ENCODE measurements at regions not wholly inside any gene's neighbourhood (a gene's known extent, or its start where the extent isn't known, plus 50 kb on each side); places are given as distances from the start of the nearest gene placed in this dataset.

DNA sequence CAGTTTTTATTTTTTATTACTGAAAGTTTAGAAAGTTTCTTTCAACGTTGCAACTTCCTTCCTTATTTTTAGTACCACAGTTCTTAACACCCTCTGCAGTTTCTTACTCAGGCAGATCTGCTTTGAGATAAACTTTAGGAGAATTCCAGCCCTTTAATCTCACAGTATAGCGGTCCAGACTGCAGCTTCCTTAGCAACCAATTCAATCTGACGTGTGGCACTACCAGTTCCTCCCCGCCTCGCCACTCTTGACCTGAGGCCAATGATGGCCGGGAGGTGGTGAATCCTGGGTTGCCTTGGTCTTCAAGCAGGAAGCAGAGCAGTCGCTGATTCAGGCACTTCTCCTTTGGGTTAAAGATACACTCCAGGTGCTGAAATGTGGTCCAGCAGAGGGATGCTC, 334.3 kb upstream of the TRPC7 start:
- no peaks in the 10 kb centered on the region for H3K9me3 ChIP-seq (ENCODE audit: control insufficient read depth, insufficient read depth, low read length)
- Mint-ChIP-seq H3K9me3 (peaks cover 7 to 8% of the 10 kb centered on the region in 2 donors), H3K27ac (no peak overlapping the region), H3K4me1 (no peaks in the 10 kb centered on the region), H3K27me3 (ENCODE audit: low read depth in 2 of 2) (no peaks in the 10 kb centered on the region), H3K4me3 (no peak overlapping the region), H3K36me3 (no peaks in the 10 kb centered on the region)
- intact Hi-C loops (cut with micrococcal nuclease), result no loop called here
- no peaks in the 10 kb centered on the region for H3K27me3 ChIP-seq (ENCODE audit: control insufficient read depth, insufficient read depth, low read length)
- TF ChIP-seq, protein P1, sequence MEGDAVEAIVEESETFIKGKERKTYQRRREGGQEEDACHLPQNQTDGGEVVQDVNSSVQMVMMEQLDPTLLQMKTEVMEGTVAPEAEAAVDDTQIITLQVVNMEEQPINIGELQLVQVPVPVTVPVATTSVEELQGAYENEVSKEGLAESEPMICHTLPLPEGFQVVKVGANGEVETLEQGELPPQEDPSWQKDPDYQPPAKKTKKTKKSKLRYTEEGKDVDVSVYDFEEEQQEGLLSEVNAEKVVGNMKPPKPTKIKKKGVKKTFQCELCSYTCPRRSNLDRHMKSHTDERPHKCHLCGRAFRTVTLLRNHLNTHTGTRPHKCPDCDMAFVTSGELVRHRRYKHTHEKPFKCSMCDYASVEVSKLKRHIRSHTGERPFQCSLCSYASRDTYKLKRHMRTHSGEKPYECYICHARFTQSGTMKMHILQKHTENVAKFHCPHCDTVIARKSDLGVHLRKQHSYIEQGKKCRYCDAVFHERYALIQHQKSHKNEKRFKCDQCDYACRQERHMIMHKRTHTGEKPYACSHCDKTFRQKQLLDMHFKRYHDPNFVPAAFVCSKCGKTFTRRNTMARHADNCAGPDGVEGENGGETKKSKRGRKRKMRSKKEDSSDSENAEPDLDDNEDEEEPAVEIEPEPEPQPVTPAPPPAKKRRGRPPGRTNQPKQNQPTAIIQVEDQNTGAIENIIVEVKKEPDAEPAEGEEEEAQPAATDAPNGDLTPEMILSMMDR (IDR thresholded peaks at IDR 0.05), result no peak
- under 1% methylated on average over 7 of the region's 7 CpGs for WGBS (ENCODE audit: insufficient coverage)
- no peaks in the 10 kb centered on the region for H3K4me1 ChIP-seq (ENCODE audit: control insufficient read depth, insufficient read depth, low read length)
- no peak overlapping the region for H3K27ac ChIP-seq (ENCODE audit: low read length)
- H3K36me3 ChIP-seq (ENCODE audit: control insufficient read depth, insufficient read depth, low read length), result no peaks in the 10 kb centered on the region
- ATAC-seq (no peak), DNase-seq (no peak)
- H3K4me3 ChIP-seq (ENCODE audit: low read length), result no peak overlapping the region

GRCh38 chr5:136698970-136699369, 333.6 kb upstream of the TRPC7 start:
- H3K27me3 Mint-ChIP-seq (ENCODE audit: low read depth in 2 of 2), result no peaks in the 10 kb centered on the region
- 92% methylated on average over 3 of the region's 5 CpGs for WGBS (ENCODE audit: insufficient coverage)
- no peak for ATAC-seq
- no peaks in the 10 kb centered on the region for H3K36me3 Mint-ChIP-seq
- H3K27ac Mint-ChIP-seq, result no peak overlapping the region
- no peak for DNase-seq
- no peaks in the 10 kb centered on the region for H3K9me3 ChIP-seq (ENCODE audit: control insufficient read depth, insufficient read depth, low read length)
- H3K36me3 ChIP-seq (ENCODE audit: control insufficient read depth, insufficient read depth, low read length), result no peaks in the 10 kb centered on the region
- H3K4me3 Mint-ChIP-seq, result no peak overlapping the region
- peaks cover 7 to 9% of the 10 kb centered on the region in 2 donors for H3K9me3 Mint-ChIP-seq
- H3K27ac ChIP-seq (ENCODE audit: low read length), result no peak overlapping the region
- H3K4me1 Mint-ChIP-seq, result no peaks in the 10 kb centered on the region
- H3K27me3 ChIP-seq (ENCODE audit: control insufficient read depth, insufficient read depth, low read length), result no peaks in the 10 kb centered on the region
- no peaks in the 10 kb centered on the region for H3K4me1 ChIP-seq (ENCODE audit: control insufficient read depth, insufficient read depth, low read length)
- TF ChIP-seq, protein P1 (IDR thresholded peaks at IDR 0.05), result no peak
- H3K4me3 ChIP-seq (ENCODE audit: low read length), result no peak overlapping the region
- intact Hi-C loops (cut with micrococcal nuclease), result no loop called here

- H3K9me3 Mint-ChIP-seq, result peaks cover 8% of the 10 kb centered on the region in 2 donors
- WGBS (ENCODE audit: insufficient coverage), result 26% methylated on average over 3 of the region's 4 CpGs
- no peak overlapping the region for H3K27ac Mint-ChIP-seq
- no peaks in the 10 kb centered on the region for H3K36me3 Mint-ChIP-seq
- TF ChIP-seq, protein P1 (IDR thresholded peaks at IDR 0.05), result no peak
- H3K4me3 Mint-ChIP-seq, result no peak overlapping the region
- Histone ChIP-seq H3K4me3 (ENCODE audit: low read length) (no peak overlapping the region), H3K27ac (ENCODE audit: low read length) (no peak overlapping the region), H3K4me1 (ENCODE audit: control insufficient read depth, insufficient read depth, low read length) (no peaks in the 10 kb centered on the region), H3K36me3 (ENCODE audit: control insufficient read depth, insufficient read depth, low read length) (no peaks in the 10 kb centered on the region), H3K27me3 (ENCODE audit: control insufficient read depth, insufficient read depth, low read length) (no peaks in the 10 kb centered on the region), H3K9me3 (ENCODE audit: control insufficient read depth, insufficient read depth, low read length) (no peaks in the 10 kb centered on the region)
- H3K27me3 Mint-ChIP-seq (ENCODE audit: low read depth in 2 of 2), result no peaks in the 10 kb centered on the region
- intact Hi-C loops (cut with micrococcal nuclease), result no loop called here
- DNase-seq (no peak), ATAC-seq (no peak)
- no peaks in the 10 kb centered on the region for H3K4me1 Mint-ChIP-seq
Observed at GRCh38 chr5:136694258-136694657, 328.9 kb upstream of the TRPC7 start.

- Mint-ChIP-seq H3K36me3 (peaks cover 14% of the 10 kb centered on the region), H3K27ac (no peak overlapping the region), H3K4me3 (no peak overlapping the region), H3K9me3 (peaks cover 20 to 25% of the 10 kb centered on the region in 2 donors), H3K27me3 (ENCODE audit: low read depth in 2 of 2) (no peaks in the 10 kb centered on the region), H3K4me1 (no peaks in the 10 kb centered on the region)
- Histone ChIP-seq H3K36me3 (ENCODE audit: control insufficient read depth, insufficient read depth, low read length) (no peaks in the 10 kb centered on the region), H3K27ac (ENCODE audit: low read length) (no peak overlapping the region), H3K27me3 (ENCODE audit: control insufficient read depth, insufficient read depth, low read length) (no peaks in the 10 kb centered on the region), H3K4me1 (ENCODE audit: control insufficient read depth, insufficient read depth, low read length) (no peaks in the 10 kb centered on the region), H3K4me3 (ENCODE audit: low read length) (no peak overlapping the region), H3K9me3 (ENCODE audit: control insufficient read depth, insufficient read depth, low read length) (peaks cover 6% of the 10 kb centered on the region)
- TF ChIP-seq, protein P1 (IDR thresholded peaks at IDR 0.05), result no peak
- 65% methylated on average over 2 of the region's 2 CpGs for WGBS (ENCODE audit: insufficient coverage)
- intact Hi-C loops (cut with micrococcal nuclease), result no loop called here
- DNase-seq, result no peak
- ATAC-seq, result no peak
Observed at GRCh38 chr5:136689552-136689951, 324.2 kb upstream of the TRPC7 start.

Measured in natural killer cell (primary cell).